ENCODE measurements at regions not wholly inside any gene's neighbourhood (a gene's known extent, or its start where the extent isn't known, plus 50 kb on each side); places are given as distances from the start of the nearest gene placed in this dataset.

DNA sequence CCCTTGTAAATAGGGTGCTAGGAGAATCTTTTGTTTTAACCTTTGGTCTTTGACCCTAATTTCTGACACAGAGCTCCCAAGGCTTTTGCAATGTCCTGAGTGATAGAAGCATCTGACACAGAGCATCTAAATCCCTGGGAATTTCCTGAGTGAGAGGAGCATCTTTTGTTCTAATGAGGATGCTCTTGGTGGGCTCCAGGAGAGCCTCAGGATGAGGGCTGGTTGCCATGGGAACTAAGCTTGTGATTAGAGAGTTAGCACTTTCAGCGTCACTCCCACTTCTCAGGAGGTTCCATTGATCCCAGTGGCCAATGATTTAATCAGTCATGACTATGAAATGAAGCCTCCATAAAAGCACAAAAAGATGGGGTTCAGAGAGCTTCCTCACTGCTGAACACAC is 264.8 kb downstream of the KIF20B start:
- no peaks in the 10 kb centered on the region for H3K4me1 ChIP-seq
- no peaks in the 10 kb centered on the region for H3K36me3 ChIP-seq
- TF ChIP-seq POLR2A (IDR thresholded peaks at IDR 0.05): no peak
- TF ChIP-seq, protein P1, sequence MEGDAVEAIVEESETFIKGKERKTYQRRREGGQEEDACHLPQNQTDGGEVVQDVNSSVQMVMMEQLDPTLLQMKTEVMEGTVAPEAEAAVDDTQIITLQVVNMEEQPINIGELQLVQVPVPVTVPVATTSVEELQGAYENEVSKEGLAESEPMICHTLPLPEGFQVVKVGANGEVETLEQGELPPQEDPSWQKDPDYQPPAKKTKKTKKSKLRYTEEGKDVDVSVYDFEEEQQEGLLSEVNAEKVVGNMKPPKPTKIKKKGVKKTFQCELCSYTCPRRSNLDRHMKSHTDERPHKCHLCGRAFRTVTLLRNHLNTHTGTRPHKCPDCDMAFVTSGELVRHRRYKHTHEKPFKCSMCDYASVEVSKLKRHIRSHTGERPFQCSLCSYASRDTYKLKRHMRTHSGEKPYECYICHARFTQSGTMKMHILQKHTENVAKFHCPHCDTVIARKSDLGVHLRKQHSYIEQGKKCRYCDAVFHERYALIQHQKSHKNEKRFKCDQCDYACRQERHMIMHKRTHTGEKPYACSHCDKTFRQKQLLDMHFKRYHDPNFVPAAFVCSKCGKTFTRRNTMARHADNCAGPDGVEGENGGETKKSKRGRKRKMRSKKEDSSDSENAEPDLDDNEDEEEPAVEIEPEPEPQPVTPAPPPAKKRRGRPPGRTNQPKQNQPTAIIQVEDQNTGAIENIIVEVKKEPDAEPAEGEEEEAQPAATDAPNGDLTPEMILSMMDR (IDR thresholded peaks at IDR 0.05): no peak
- no peaks in the 10 kb centered on the region for H3K27me3 ChIP-seq
- no peak overlapping the region for H3K4me3 ChIP-seq
- no peak overlapping the region for H3K27ac ChIP-seq
- DNase-seq: no peak
- intact Hi-C loops (cut with DNase I; ENCODE audit: low total_unique reads): no loop called here
- H3K9me3 ChIP-seq: no peaks in the 10 kb centered on the region

- Histone ChIP-seq H3K9me3 (no peaks in the 10 kb centered on the region), H3K27me3 (no peaks in the 10 kb centered on the region), H3K27ac (no peak overlapping the region), H3K4me1 (no peaks in the 10 kb centered on the region), H3K36me3 (no peaks in the 10 kb centered on the region), H3K4me3 (no peak overlapping the region)
- no peak for DNase-seq
- TF ChIP-seq, protein P1 (IDR thresholded peaks at IDR 0.05): no peak
- TF ChIP-seq POLR2A (IDR thresholded peaks at IDR 0.05): no peak
- intact Hi-C loops (cut with DNase I; ENCODE audit: low total_unique reads): no loop called here
Measured at GRCh38 chr10:89973326-89973725, 271.9 kb downstream of the KIF20B start.

GRCh38 chr10:89975071-89975470 is 273.7 kb downstream of the KIF20B start:
- intact Hi-C loops (cut with DNase I; ENCODE audit: low total_unique reads): no loop called here
- no peak for DNase-seq
- H3K36me3 ChIP-seq: no peaks in the 10 kb centered on the region
- H3K4me3 ChIP-seq: no peak overlapping the region
- H3K27me3 ChIP-seq: no peaks in the 10 kb centered on the region
- no peak overlapping the region for H3K27ac ChIP-seq
- TF ChIP-seq, protein P1 (IDR thresholded peaks at IDR 0.05): no peak
- TF ChIP-seq POLR2A (IDR thresholded peaks at IDR 0.05): no peak
- no peaks in the 10 kb centered on the region for H3K4me1 ChIP-seq
- no peaks in the 10 kb centered on the region for H3K9me3 ChIP-seq

DNA sequence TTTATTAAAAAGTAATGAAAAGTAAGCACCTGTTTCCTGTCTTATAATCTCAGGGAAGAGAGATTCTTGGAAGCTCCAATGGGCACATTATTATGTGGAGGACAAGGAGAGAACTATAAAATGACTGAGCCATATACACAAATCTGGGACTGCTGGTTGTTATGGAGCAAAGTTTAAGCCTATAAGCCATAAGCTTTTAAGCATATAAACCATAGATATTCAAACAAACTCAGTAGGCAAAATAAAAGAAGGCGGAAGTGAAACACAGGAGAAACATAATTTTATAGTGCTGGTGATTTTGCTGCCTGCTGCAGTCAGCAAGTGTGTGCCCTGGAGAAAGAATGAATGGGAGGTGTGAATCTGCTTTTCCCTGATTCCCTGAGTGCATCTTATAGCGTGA is 274.4 kb downstream of the KIF20B start:
- Histone ChIP-seq H3K4me1 (no peaks in the 10 kb centered on the region), H3K9me3 (no peaks in the 10 kb centered on the region), H3K4me3 (no peak overlapping the region), H3K36me3 (no peaks in the 10 kb centered on the region), H3K27me3 (no peaks in the 10 kb centered on the region), H3K27ac (no peak overlapping the region)
- intact Hi-C loops (cut with DNase I; ENCODE audit: low total_unique reads): no loop called here
- no peak for TF ChIP-seq POLR2A (IDR thresholded peaks at IDR 0.05)
- TF ChIP-seq, protein P1 (IDR thresholded peaks at IDR 0.05): no peak
- DNase-seq: no peak

DNA sequence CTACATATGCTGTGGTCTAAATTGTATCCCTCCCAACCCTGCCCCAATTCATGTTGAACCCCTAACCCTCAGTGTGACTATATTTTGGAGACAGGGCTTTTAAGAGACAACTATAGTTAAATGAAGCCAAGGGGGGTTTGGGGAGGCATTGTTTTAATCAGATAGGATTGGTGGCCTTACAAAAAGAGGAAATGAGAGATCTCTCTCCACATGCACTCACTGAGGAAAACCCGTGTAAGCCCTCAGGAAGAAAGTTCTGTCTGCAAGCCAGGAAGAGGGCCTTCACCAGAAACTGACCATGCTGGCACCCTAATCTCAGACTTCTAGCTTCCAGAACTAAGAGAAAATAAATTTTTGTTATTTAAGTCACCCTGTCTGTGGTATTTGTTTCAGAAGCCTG is 276.7 kb downstream of the KIF20B start:
- H3K4me1 ChIP-seq: no peaks in the 10 kb centered on the region
- no peaks in the 10 kb centered on the region for H3K27me3 ChIP-seq
- H3K36me3 ChIP-seq: no peaks in the 10 kb centered on the region
- intact Hi-C loops (cut with DNase I; ENCODE audit: low total_unique reads): no loop called here
- DNase-seq: no peak
- no peak overlapping the region for H3K27ac ChIP-seq
- no peak overlapping the region for H3K4me3 ChIP-seq
- no peaks in the 10 kb centered on the region for H3K9me3 ChIP-seq
- TF ChIP-seq POLR2A (IDR thresholded peaks at IDR 0.05): no peak
- TF ChIP-seq, protein P1 (IDR thresholded peaks at IDR 0.05): no peak
